Hepatocyte (in vitro differentiated cells): ENCODE measurements at regions not wholly inside any gene's neighbourhood (a gene's known extent, or its start where the extent isn't known, plus 50 kb on each side); places are given as distances from the start of the nearest gene placed in this dataset.

ENCODE experiments used
- DNase-seq: peaks from one replicate; pipeline ENCODE4 v3.0.0-alpha.2; 2016; ENCODE audit warnings: low spot score
- H2AFZ ChIP-seq: fragments of 200-600 bp; sonication (generic); 2 replicates; pipeline ENCODE4 v1.6.0; 2016; ENCODE audit warnings: antibody characterized with exemption, mild to moderate bottlenecking
- H3K27ac ChIP-seq: fragments of 200-600 bp; sonication (generic); 2 replicates; pipeline ENCODE4 v1.5.1; 2016; ENCODE audit warnings: mild to moderate bottlenecking
- H3K27me3 ChIP-seq: fragments of 200-600 bp; sonication (generic); 2 replicates; pipeline ENCODE4 v1.6.1; 2016
- H3K36me3 ChIP-seq: fragments of 200-600 bp; sonication (generic); replicated peaks from 2 replicates; pipeline ENCODE4 v1.5.1; 2016; ENCODE audit warnings: low read depth; ENCODE audit not compliant: insufficient read depth
- H3K4me1 ChIP-seq: fragments of 200-600 bp; sonication (generic); 2 replicates; pipeline ENCODE4 v1.5.1; 2016; ENCODE audit warnings: mild to moderate bottlenecking, moderate library complexity; ENCODE audit not compliant: insufficient read depth
- H3K4me2 ChIP-seq: fragments of 200-600 bp; sonication (generic); 2 replicates; pipeline ENCODE4 v1.6.0; 2016
- H3K4me3 ChIP-seq: fragments of 200-600 bp; sonication (generic); 2 replicates; pipeline ENCODE4 v1.5.1; 2016; ENCODE audit warnings: mild to moderate bottlenecking
- H3K79me2 ChIP-seq: fragments of 200-600 bp; sonication (generic); 2 replicates; pipeline ENCODE4 v1.6.0; 2017; ENCODE audit warnings: mild to moderate bottlenecking
- H3K9me2 ChIP-seq: fragments of 200-600 bp; sonication (generic); replicated peaks from 2 replicates; pipeline ENCODE4 v1.6.0; 2017; ENCODE audit warnings: mild to moderate bottlenecking; ENCODE audit not compliant: insufficient read depth
- H3K9me3 ChIP-seq: fragments of 200-600 bp; sonication (generic); 2 replicates; pipeline ENCODE4 v1.5.1; 2016; ENCODE audit warnings: low read depth, mild to moderate bottlenecking
- H4K20me1 ChIP-seq: fragments of 200-600 bp; sonication (generic); 2 replicates; pipeline ENCODE4 v1.6.0; 2016; ENCODE audit warnings: mild to moderate bottlenecking; ENCODE audit not compliant: insufficient read depth, poor library complexity, severe bottlenecking
- EZH2 ChIP-seq: fragments of 200-600 bp; sonication (generic); IDR thresholded peaks from 2 replicates; pipeline ENCODE4 v1.6.1; 2016; ENCODE audit warnings: antibody characterized with exemption, mild to moderate bottlenecking, borderline replicate concordance
- EZH2phosphoT487 ChIP-seq: fragments of 200-600 bp; sonication (generic); IDR thresholded peaks from one replicate; pipeline ENCODE4 v1.6.1; 2018; ENCODE audit warnings: antibody characterized with exemption, mild to moderate bottlenecking, low read depth, moderate library complexity; ENCODE audit not compliant: unreplicated experiment, severe bottlenecking
- WGBS: methylation state at CpG from one replicate; pipeline ENCODE4 v1.1.6; 2016; ENCODE audit warnings: low lambda C conversion rate; ENCODE audit errors: missing lambda C conversion rate; 5-methylcytosine and 5-hydroxymethylcytosine counted together
- TF ChIP-seq, protein P1 (sequence below): fragments of 200-600 bp; sonication (generic); IDR thresholded peaks from 2 replicates; pipeline ENCODE4 v1.5.1; 2016; ENCODE audit warnings: antibody characterized with exemption, mild to moderate bottlenecking; ENCODE audit not compliant: poor library complexity

DNA sequence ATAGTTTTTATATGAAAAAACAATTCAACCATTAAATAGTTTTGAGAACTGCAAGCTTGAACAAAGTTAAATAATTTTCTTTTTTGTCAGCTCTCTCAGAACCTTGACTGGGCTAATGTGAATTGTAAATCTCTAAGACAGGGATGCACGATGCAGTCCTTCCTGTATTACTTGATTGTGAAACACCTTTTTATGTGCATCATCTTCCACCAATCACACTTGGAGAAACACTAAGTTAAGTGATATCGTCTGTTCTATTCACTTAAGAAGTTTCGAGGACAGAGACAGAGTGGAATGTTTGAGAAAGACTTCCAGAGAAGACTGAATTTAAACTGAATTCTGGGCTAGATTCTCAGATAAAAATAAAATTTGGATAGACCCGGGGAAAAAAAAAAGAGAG, 238.2 kb downstream of the MREG start:
- no peak for DNase-seq
- H3K4me3 ChIP-seq = no peak overlapping the region
- H3K4me2 ChIP-seq = no peak overlapping the region
- H3K9me3 ChIP-seq = no peaks in the 10 kb centered on the region
- no peaks in the 10 kb centered on the region for H4K20me1 ChIP-seq
- H2AFZ ChIP-seq = no peak overlapping the region
- 54% methylated on average over 4 of the region's 4 CpGs for WGBS
- H3K9me2 ChIP-seq = no peaks in the 10 kb centered on the region
- no peaks in the 10 kb centered on the region for H3K27me3 ChIP-seq
- TF ChIP-seq EZH2phosphoT487 (no peak), EZH2 (no peak)
- TF ChIP-seq, protein P1, sequence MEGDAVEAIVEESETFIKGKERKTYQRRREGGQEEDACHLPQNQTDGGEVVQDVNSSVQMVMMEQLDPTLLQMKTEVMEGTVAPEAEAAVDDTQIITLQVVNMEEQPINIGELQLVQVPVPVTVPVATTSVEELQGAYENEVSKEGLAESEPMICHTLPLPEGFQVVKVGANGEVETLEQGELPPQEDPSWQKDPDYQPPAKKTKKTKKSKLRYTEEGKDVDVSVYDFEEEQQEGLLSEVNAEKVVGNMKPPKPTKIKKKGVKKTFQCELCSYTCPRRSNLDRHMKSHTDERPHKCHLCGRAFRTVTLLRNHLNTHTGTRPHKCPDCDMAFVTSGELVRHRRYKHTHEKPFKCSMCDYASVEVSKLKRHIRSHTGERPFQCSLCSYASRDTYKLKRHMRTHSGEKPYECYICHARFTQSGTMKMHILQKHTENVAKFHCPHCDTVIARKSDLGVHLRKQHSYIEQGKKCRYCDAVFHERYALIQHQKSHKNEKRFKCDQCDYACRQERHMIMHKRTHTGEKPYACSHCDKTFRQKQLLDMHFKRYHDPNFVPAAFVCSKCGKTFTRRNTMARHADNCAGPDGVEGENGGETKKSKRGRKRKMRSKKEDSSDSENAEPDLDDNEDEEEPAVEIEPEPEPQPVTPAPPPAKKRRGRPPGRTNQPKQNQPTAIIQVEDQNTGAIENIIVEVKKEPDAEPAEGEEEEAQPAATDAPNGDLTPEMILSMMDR = no peak
- H3K27ac ChIP-seq = no peak overlapping the region
- no peaks in the 10 kb centered on the region for H3K79me2 ChIP-seq
- no peaks in the 10 kb centered on the region for H3K36me3 ChIP-seq
- peaks cover 26% of the 10 kb centered on the region for H3K4me1 ChIP-seq

DNA sequence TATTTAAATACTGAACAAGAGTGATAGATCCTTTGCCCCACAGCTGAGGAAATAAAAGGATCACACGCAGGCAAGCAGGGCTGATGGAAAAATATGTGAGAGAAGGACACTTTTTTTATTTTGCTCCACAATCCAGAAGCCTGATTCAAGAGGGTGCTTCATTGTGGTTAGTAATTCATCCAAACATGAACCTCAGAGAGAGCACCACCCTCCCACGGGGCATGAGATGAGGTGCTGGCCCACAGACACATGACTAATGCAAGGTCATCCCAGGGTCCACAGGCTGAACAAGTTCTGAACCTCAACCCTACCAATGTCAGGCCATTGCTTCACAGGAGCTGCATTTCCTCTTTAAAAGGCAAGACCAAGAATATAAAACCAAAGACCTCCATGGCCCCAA, 239.6 kb downstream of the MREG start:
- Histone ChIP-seq H3K4me1 (peaks cover 26% of the 10 kb centered on the region), H3K27me3 (no peaks in the 10 kb centered on the region), H3K4me3 (no peak overlapping the region), H3K27ac (peak overlapping the region; percentile 87), H3K4me2 (no peak overlapping the region), H2AFZ (no peak overlapping the region), H4K20me1 (no peaks in the 10 kb centered on the region), H3K9me3 (no peaks in the 10 kb centered on the region), H3K9me2 (no peaks in the 10 kb centered on the region), H3K36me3 (no peaks in the 10 kb centered on the region), H3K79me2 (no peaks in the 10 kb centered on the region)
- peak; percentile 25 for DNase-seq
- TF ChIP-seq, protein P1 = no peak
- TF ChIP-seq EZH2phosphoT487 (no peak), EZH2 (no peak)
- WGBS = 67% methylated on average over 2 of the region's 2 CpGs

DNA sequence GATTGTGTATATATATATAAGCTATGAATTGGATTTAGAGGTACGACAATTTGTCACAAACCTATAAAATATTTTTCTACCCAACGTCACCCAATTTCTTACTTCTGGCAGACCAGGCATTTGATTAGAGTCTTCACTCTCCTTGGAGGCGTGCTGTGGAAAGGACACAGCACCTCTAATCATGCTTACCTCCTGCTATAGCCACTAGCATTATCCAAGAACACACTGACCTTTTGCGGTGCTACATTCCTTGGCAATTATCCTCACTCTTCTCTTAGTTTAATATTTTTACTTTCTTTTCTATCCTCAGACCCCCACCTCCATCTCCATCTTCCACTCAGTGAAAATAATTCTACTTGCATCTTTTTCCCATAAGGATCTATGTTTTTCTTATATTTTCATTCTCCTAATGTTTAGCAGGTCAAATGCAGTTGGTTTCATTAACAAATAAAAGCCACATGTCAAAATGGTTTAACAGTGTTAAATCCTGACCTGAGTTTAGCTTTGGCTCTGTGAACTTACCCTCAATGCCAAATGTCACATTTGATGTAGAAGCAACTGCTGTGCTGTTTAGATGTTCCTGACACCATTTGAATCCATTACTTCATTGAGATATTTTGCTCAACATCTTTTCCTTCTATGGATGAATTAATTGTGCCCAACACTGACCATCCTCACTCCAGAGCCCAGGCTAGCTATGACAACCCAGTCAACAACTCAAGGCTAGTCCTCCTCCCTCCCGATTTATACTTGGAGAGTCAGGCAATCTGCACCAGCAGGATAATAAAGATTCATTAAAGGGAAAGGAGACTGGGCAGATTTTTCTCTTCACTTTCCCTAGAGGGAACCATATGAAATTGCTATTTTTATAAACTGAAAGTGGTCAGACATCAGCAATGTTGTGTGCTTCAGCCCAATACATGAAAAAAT, 240.5 kb downstream of the MREG start:
- DNase-seq = no peak
- Histone ChIP-seq H3K4me2 (peak overlapping the region; percentile 56), H4K20me1 (no peaks in the 10 kb centered on the region), H3K79me2 (no peaks in the 10 kb centered on the region), H3K9me2 (no peaks in the 10 kb centered on the region), H3K27ac (peak overlapping the region; percentile 87), H3K36me3 (no peaks in the 10 kb centered on the region), H2AFZ (no peak overlapping the region), H3K9me3 (no peaks in the 10 kb centered on the region), H3K4me3 (no peak overlapping the region), H3K27me3 (no peaks in the 10 kb centered on the region), H3K4me1 (peaks cover 26% of the 10 kb centered on the region)
- no peak for TF ChIP-seq EZH2
- TF ChIP-seq EZH2phosphoT487 = no peak
- TF ChIP-seq, protein P1 = no peak
- WGBS = 49% methylated on average over 5 of the region's 5 CpGs
